Body of pancreas (tissue), 4 donors: ENCODE measurements at regions not wholly inside any gene's neighbourhood (a gene's known extent, or its start where the extent isn't known, plus 50 kb on each side); places are given as distances from the start of the nearest gene placed in this dataset.

Source experiments
- CTCF ChIP-seq, 7 experiments: fragments of 450-650 bp in 4 of 7; fragments of 200-600 bp in 3 of 7; sonication (generic) in 3 of 7; IDR thresholded peaks; one replicate each; pipeline ENCODE4 v1.5.1; 2016 to 2019; ENCODE audit warnings: antibody characterized with exemption in 7 of 7
- POLR2A ChIP-seq, 3 donors: fragments of 450-650 bp; IDR thresholded peaks; one replicate each; pipeline ENCODE4 v1.6.1; 2016; ENCODE audit warnings: antibody characterized with exemption in 3 of 3, mild to moderate bottlenecking in 2 of 3

DNA sequence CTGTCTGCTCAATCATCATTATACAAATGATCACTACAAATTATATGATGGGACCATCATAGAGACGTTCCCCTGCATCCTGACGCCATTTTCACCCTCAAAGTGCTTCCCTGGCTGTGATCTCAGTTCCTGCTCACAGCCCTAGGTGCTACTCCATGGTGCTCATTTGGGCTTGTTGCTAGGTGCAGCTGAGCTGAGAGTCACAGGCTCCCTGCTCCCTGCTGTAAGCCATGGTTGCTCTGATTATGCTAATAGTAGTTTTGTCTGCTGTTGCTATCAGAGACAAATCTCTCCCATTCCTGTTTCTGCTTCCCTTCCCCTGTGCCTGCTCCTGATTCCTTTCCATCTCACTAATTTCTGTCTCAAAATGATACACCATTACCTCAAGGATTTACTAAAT lies 474.3 kb downstream of the METTL15 start:
- TF ChIP-seq CTCF (IDR thresholded peaks at IDR 0.05) (no peak), POLR2A (IDR thresholded peaks at IDR 0.05) (no peak)
